GM21526 (cell line): ENCODE measurements at regions not wholly inside any gene's neighbourhood (a gene's known extent, or its start where the extent isn't known, plus 50 kb on each side); places are given as distances from the start of the nearest gene placed in this dataset.

Experiments used
- ATAC-seq: cut with Tn5 transposase; IDR thresholded peaks from one replicate; pipeline ENCODE4 v1.9.1; 2021; ENCODE audit warnings: moderate library complexity; ENCODE audit not compliant: unreplicated experiment, low FRiP score

- no peak for ATAC-seq
These were observed 449.3 kb downstream of the ADAMTS20 start for GRCh38 chr12:43102546-43103264.

- no peak for ATAC-seq
These were observed 451.8 kb downstream of the ADAMTS20 start for GRCh38 chr12:43100231-43100630.

- ATAC-seq, result no peak
These were observed 452.3 kb downstream of the ADAMTS20 start for GRCh38 chr12:43099691-43100163.

- ATAC-seq, result no peak
These were observed 453.0 kb downstream of the ADAMTS20 start for GRCh38 chr12:43098766-43099550.

- no peak for ATAC-seq
These were observed 453.9 kb downstream of the ADAMTS20 start for GRCh38 chr12:43098071-43098470.

GRCh38 chr12:43097471-43097870 is 454.5 kb downstream of the ADAMTS20 start:
- ATAC-seq, result no peak

GRCh38 chr12:43095669-43096280 is 456.2 kb downstream of the ADAMTS20 start:
- ATAC-seq, result no peak

- ATAC-seq, result no peak
These were observed 457.0 kb downstream of the ADAMTS20 start for GRCh38 chr12:43094886-43095575.

GRCh38 chr12:43090981-43091380 is 461.0 kb downstream of the ADAMTS20 start:
- ATAC-seq, result no peak

- ATAC-seq, result no peak
These were observed 464.6 kb downstream of the ADAMTS20 start for GRCh38 chr12:43087195-43088091.

GRCh38 chr12:43079476-43079875 is 472.5 kb downstream of the ADAMTS20 start:
- no peak for ATAC-seq

- ATAC-seq, result no peak
These were observed 473.0 kb downstream of the ADAMTS20 start for GRCh38 chr12:43078976-43079375.

GRCh38 chr12:43072431-43072830 is 479.6 kb downstream of the ADAMTS20 start:
- no peak for ATAC-seq

- no peak for ATAC-seq
These were observed 480.2 kb upstream of the PRICKLE1 start for GRCh38 chr12:43069768-43070221.

- ATAC-seq, result no peak
These were observed 476.9 kb upstream of the PRICKLE1 start for GRCh38 chr12:43066471-43066870.

- ATAC-seq, result no peak
These were observed 474.1 kb upstream of the PRICKLE1 start for GRCh38 chr12:43063650-43064049.

GRCh38 chr12:43062201-43062895 is 472.8 kb upstream of the PRICKLE1 start:
- ATAC-seq, result no peak

- no peak for ATAC-seq
These were observed 471.2 kb upstream of the PRICKLE1 start for GRCh38 chr12:43060742-43061141.

GRCh38 chr12:43058616-43059015 is 469.1 kb upstream of the PRICKLE1 start:
- ATAC-seq, result no peak
